ENCODE measurements at regions not wholly inside any gene's neighbourhood (a gene's known extent, or its start where the extent isn't known, plus 50 kb on each side); places are given as distances from the start of the nearest gene placed in this dataset.

DNA sequence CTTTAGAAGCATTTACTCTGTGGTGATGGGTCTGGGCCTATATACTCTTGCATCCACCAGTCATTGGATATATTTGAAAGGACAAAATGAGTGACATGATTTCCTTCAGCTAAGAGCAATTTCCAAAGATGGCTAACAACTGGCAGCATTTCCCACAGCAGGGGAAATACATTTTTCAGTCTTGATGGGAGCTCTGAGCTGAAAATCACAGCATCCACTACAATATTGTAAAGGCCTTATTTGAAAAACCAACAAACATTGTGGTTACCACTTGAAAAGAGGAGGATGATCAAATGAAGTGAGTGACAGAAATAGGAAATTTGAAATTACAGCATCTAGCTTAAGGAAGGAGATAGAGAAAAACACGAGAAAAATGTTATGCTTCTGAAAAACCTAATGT is 705.0 kb upstream of the EPHA7 start:
- no peak for TF ChIP-seq MYC (IDR thresholded peaks at IDR 0.05; ENCODE audit: low read depth, low read length)
- TF ChIP-seq, protein P1, sequence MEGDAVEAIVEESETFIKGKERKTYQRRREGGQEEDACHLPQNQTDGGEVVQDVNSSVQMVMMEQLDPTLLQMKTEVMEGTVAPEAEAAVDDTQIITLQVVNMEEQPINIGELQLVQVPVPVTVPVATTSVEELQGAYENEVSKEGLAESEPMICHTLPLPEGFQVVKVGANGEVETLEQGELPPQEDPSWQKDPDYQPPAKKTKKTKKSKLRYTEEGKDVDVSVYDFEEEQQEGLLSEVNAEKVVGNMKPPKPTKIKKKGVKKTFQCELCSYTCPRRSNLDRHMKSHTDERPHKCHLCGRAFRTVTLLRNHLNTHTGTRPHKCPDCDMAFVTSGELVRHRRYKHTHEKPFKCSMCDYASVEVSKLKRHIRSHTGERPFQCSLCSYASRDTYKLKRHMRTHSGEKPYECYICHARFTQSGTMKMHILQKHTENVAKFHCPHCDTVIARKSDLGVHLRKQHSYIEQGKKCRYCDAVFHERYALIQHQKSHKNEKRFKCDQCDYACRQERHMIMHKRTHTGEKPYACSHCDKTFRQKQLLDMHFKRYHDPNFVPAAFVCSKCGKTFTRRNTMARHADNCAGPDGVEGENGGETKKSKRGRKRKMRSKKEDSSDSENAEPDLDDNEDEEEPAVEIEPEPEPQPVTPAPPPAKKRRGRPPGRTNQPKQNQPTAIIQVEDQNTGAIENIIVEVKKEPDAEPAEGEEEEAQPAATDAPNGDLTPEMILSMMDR (IDR thresholded peaks at IDR 0.05; ENCODE audit: extremely low read depth in 1 of 2, insufficient read depth in 1 of 2, low read depth in 1 of 2, low read length in 2 of 2), result no peak
- TF ChIP-seq POLR2AphosphoS5 (IDR thresholded peaks at IDR 0.05; ENCODE audit: insufficient read depth, low read depth, low read length), result no peak
- TF ChIP-seq EZH2 (IDR thresholded peaks at IDR 0.05; ENCODE audit: borderline replicate concordance, low read depth, low read length, severe bottlenecking), result no peak
- no peak for TF ChIP-seq JUN (IDR thresholded peaks at IDR 0.05; ENCODE audit: borderline replicate concordance, insufficient read depth, insufficient read length, low read depth)
- no peak for TF ChIP-seq FOS (IDR thresholded peaks at IDR 0.05; ENCODE audit: borderline replicate concordance, insufficient read depth, low read length)
- TF ChIP-seq POLR2A (IDR thresholded peaks at IDR 0.05; ENCODE audit: low read depth, low read length), result no peak
